ENCODE measurements at regions not wholly inside any gene's neighbourhood (a gene's known extent, or its start where the extent isn't known, plus 50 kb on each side); places are given as distances from the start of the nearest gene placed in this dataset.
"Not testable (repeated sequence)": the region's sequence is repeated elsewhere in the genome, so short reads cannot be mapped to it uniquely, and the experiment has no call there.

DNA sequence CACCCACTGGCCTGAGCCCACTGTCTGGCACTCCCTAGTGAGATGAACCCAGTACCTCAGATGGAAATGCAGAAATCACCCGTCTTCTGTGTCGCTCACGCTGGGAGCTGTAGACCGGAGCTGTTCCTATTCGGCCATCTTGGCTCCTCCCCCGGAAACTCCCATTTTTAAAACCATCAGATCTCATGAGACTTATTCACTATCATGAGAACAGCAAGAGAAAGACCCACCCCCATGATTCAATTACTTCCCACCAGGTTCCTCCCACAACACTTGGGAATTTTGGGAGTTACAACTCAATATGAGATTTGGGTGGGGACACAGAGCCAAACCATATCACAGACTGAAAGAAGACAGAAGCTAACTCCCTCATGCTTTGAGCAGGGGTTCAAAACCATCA is 134.5 kb downstream of the SLC39A8 start:
- DNase-seq (ENCODE audit: low spot score): not testable (repeated sequence)

DNA sequence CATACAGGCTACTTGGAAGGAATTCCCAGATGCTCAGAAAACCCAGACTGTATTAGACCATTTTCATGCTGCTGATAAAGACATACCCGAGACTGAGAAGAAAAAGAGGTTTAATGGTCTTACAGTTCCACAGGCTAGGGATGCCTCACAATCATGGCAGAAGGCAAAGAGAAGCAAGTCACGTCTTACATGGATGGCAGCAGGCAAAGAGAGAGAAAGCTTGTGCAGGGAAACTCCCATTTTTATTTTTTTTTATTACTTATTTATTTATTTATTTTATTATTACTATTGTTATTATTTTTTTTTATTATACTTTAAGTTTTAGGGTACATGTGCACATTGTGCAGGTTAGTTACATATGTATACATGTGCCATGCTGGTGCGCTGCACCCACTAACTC is 140.6 kb downstream of the SLC39A8 start:
- DNase-seq (ENCODE audit: low spot score): not testable (repeated sequence)

DNA sequence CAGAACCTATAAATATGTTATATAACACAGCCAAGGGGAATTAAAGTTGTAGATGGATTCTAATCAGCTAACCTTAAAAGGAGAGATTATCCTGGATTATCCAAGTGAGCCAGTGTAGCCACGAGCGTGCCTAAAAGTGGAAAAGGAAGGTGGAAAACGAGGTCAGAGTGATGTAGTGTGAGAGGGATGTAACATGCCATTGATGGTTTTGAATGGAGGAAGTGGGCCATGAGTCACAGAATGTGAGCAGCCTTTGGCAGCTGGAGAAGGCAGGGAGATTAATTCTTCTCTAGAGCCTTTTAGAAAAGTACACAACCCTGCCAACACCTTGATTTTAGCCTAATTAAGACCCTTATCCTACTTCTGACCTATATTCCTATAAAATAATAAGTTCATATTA is 149.1 kb downstream of the SLC39A8 start:
- DNase-seq (ENCODE audit: low spot score): peak; percentile 42

DNA sequence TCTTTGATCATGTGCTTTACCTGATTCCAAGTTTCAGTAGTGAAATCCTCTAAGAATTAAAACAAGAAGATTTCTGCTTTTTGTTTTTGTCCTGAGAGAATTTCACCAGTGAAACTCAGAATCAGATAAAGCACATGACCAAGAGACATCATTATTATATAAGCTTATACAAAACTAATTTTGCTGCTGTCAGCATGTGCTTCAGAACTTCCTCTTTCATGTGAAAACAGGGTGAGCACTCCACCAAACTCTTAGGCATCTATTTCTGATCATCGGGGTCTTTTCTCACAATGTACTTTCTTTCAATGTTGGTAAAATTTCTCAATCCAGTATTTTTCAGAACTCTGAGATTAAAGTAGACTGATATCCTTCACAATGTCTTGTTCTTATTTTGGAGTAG is 152.1 kb downstream of the SLC39A8 start:
- DNase-seq (ENCODE audit: low spot score): no peak

DNA sequence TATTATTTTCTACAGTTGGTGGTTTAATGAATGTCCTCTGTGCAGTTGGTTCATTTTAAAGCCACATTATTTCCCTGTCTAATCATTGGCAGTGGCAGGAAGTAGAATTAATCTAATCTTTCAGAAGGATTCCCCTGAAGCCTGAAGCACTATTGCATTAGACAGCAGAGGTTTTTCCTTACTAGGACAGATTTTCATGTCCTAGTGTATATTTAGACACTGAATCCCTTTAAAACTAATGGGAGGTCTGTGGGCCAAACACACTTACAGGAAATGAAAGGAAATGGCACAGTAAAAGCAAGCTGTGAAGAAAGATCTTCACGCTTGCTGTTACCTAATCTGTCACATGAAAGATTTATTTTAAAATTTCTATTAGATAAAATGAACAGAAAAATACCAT is 165.2 kb downstream of the SLC39A8 start:
- DNase-seq (ENCODE audit: low spot score): no peak

DNA sequence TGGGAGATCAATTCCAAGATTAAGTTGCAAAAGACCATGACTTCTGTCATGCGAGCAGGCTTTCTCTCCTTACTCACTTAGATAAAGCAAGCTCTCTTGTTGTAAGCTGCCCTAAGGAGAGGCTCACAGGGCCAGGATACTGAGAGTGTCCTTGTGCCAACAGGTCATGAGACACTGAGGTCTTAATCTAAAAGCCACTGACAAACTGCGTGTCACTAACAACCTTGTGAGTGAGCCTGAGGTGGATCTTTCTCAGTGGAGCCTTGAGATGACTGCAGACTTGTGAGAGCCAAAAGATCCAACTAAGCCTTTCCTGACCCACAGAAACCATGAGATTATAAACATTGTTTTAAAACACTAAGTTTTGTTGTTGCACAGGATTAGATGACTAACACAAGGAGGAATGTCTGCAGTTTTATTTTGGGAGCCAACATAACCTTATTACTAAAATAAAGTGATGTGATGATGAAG is 170.5 kb downstream of the SLC39A8 start:
- peak; percentile 64 for DNase-seq (ENCODE audit: low spot score)

DNA sequence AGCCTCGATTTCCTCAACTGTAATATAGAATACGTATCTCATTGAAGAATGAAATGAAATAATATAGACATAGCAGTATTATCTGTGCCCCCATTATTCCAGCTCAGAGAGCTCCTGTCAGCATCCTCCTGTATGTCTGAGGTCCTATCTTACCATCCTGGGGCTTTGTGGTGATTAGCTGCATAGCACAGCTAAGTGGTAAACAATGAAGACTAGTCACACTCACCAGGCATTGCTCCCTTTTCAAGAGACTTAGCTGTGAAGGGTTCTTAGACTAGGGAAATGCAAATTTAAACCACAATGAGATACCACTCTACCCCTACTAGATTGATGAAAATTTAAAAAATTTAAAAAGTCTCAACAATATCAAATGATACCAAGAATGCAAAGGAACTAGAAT is 172.9 kb downstream of the SLC39A8 start:
- no peak for DNase-seq (ENCODE audit: low spot score)

DNA sequence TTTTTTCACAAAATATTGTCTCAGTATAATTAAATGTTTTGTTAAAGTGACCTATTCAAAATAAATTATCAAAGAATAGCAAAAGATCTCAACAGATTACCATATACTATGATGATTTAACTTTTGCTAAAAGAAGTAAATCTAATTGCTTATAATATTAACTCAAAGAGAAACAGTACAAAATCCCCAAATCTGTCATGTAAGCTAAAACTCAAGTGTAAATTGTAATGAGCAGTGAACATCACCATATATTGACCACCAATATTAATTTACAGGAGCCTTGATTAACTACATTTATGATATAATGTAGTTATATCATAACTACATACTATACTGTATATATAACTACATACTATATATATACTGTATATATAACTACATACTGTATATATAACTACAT is 174.4 kb downstream of the SLC39A8 start:
- no peak for DNase-seq (ENCODE audit: low spot score)

DNA sequence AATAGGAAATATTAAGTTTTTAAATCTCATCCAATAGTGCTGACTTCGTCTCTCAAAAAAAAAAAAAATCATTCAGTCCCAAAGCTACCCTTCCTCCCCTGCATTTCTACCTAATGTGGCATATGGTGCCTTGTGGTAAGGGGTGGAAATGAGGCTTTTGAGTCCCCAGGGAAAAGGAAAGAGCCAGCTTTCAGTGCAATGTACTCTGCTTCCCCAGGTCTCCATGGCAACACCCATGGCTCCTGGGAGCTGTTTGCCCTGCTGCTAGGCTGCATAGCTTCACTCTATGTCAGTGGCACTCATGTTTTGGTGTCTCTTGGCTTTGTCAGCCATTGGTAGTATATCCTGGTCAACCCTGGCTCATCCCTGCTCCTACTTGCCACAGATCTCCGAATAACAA is 175.9 kb downstream of the SLC39A8 start:
- DNase-seq (ENCODE audit: low spot score): no peak

DNA sequence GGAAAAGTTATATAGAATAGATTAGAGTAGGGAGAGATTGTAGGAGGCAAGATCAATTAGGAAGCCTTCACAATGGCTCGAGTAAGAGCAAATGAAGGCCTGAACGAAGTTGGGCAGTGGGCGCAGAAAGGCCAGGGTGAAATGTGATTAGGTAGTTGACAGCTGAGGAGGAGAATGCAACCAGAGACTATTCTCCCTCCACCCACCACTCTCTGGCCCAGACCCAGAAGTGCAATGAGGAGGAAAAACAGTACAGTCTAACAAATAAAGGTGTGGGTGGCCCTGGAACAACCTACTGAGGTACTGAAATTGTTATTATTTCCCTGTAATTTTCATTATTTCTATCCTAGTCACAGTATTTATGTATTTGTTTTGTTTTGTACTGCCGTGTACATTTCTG is 176.7 kb downstream of the SLC39A8 start:
- DNase-seq (ENCODE audit: low spot score): no peak

DNA sequence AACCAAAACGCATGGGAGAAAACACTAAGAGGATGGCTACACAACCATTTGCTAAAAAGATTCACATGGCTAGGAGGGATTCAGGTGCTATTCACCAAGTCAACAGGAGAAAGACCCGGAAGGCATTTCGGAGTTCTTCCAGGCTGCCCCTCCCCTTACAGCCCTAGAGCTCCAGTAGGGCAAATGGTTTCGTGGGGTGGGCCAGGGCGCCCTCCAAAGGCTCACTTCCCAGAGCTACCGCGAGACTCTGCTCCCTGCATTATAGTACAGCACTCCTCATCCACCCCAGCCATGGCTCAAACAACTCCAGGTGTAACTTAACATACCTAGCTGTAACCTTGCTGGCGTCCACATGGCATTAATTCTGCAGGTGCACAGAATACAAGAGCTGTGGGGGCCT is 179.7 kb downstream of the SLC39A8 start:
- DNase-seq (ENCODE audit: low spot score): no peak

DNA sequence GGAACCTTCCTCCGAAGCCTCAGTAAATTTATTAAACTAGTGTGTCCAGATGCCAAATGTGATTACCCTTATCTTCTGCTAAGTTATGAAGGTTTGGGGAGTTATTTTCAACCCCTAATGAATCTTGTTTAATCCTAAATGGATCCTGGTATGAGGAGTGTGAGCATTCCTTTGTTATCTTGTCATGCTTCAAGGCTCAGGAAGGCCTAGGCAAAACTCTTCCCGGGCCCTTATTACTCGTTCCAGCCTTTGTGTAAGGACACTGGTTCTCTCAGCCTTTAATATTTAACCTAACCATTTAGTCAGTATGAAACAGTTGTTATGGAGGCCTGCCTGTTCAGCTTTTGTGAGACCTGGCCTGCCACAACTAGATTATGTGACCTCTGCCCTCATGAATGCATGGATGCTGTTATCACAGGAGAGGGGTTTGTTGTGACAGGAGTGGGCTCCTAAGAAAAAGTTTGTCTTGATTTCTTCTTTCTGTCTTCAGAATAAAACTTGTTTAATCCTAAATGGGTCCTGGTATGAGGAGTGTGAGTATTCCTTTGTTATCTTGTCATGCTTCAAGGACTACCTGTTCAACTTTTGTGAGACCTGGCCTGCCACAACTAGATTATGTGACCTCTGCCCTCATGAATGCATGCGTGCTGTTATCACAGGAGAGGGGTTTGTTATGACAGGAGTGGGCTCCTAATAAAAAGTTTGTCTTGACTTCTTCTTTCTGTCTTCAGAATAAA is 181.7 kb downstream of the SLC39A8 start:
- DNase-seq (ENCODE audit: low spot score): no peak

DNA sequence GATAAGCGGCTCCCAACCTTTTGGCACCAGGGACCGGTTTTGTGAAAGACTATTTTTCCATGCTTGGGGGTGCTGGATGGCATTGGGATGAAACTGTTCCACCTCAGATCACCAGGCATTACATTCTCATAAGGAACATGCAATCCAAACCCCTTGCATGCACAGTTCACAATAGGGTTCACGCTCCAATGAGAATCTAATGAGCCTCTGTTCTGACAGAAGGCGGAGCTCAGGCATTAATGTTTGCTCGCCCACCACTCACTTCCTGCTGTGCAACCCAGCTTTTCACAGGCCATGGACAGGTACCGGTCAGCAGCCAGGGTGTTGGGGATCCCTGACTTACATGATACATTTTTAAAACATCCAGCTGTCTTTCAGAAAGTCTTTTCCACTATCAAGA is 187.3 kb downstream of the SLC39A8 start:
- no peak for DNase-seq (ENCODE audit: low spot score)

DNA sequence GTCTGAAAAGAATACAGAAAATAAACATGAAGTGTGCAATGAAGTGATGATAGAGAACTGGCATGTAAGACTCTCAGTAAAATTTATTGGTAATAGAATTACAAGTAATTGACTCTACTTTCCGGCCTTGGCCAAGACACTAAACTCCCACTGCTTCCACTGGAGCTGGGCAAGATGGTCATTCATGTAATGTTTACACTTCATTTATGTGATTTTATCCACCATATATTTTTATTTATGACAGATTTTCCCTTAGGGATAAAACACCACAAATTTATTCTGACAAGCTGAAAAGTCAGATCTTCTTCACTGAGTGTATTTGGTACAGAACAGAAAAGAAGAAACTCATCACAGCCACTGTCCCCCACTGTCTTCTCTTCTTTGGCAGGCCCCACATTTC is 191.9 kb downstream of the SLC39A8 start:
- DNase-seq (ENCODE audit: low spot score): no peak

DNA sequence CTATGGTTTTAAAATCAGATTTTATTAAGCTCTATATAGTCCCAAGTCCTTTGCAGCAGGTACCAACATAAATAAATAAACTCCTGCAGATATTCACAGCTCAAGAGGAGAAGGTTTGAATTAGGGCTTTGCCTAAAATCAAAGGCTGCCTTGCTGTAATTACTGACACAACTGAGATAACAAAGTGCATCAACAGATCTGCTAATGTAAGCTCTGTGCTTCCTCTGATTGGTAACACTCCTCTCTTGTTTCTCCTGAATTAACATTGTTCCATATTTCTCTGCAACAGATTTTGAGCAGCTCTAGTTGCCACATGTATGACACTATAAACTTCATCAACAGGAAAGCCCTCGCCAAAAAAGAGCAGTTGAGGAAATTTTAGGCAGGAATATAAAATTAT is 193.6 kb downstream of the SLC39A8 start:
- no peak for DNase-seq (ENCODE audit: low spot score)

DNA sequence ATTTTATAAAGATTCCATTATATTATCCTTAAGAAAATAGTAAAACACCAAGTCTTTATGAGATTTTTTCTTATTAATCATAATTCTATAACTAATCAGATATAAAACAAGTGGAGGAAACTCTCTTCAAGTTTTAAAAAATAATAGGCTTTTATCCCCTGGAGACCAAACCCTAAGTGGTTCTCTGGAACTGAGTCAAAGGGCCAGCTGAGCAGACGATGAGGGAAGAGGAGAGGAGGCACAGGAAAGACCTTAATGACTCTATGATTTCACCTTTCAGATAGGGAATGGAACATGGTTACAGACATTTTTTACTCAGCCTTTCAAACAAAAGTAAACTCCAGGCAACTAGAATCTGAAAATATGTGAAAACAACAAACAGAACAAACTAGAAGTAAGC is 201.8 kb downstream of the SLC39A8 start:
- DNase-seq (ENCODE audit: low spot score): no peak

DNA sequence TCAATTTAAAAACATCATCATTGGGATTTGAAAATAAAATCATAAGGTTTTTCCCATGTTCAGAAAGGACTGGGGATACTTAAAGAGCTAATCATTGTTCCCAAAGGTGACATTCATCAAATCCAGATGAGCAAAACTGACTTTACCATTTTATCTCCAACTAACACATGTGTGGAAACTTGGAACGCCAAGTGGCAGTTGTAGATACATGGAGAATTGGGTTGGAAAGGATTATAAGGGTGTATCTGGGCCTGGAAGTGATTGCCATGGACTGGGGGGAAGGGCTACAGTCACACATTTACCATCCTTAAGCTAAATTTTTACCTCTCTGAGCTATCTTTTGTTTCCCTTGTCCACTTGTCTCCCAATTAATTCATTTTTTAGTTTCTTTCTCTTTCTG is 203.4 kb downstream of the SLC39A8 start:
- no peak for DNase-seq (ENCODE audit: low spot score)

DNA sequence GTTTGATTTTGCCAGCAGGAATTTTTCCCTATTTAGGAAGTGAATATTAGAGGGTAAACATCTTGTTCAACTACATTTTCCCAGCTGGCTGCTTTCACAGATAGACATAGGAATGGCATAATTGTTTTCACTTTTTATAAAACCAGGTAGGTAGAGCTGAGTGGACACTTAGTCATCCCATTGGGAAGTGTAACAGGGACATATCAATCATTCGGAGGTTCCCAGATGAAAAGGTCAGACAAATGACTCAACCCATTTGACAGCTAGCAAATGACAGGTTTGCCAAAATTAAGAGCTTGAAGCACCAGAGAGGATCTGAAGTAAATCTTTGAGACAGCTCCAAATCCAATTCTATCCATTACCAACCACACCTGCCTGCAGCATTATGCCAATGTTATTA is 205.3 kb downstream of the SLC39A8 start:
- peak; percentile 55 for DNase-seq (ENCODE audit: low spot score)

DNA sequence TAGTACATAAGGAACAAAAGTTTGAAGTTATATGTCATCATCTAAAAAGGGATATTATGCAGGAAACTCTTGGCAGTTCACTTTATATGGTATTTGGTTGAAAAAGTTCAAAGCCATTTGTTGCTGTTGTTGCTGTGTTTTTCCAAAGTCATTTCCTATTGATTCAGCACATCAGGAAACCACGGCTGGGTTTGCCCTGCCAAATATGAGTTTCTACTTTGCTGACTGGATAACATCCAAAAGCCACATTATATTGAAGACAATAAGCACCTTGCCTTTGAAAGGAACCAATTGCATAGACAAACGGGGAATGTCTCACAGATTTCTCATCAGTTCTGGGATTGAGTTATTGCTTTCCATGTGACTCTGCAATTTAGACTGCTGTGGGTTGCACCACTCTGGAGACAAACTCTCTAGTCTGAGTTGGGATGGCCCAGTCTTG is 206.1 kb downstream of the SLC39A8 start:
- DNase-seq (ENCODE audit: low spot score): peak; percentile 82

DNA sequence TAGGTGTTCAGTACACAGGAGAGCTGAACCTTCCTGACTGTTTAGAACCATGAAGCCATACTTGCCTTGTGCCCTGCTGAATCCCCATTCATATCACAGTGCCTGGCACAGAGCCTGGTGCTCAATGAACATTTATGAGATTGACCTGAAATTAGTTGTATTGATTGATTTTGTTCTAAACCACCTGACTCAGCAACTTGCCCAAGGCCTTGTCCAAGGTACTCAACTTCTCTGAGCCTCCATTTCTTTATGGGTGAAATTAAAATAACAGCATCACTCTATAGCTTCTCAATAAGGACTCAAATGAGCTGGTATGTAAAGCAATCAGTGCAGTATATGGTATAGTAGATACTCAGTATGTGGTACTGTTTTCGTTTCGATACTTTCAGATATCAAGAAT is 208.1 kb downstream of the SLC39A8 start:
- DNase-seq (ENCODE audit: low spot score): no peak

DNA sequence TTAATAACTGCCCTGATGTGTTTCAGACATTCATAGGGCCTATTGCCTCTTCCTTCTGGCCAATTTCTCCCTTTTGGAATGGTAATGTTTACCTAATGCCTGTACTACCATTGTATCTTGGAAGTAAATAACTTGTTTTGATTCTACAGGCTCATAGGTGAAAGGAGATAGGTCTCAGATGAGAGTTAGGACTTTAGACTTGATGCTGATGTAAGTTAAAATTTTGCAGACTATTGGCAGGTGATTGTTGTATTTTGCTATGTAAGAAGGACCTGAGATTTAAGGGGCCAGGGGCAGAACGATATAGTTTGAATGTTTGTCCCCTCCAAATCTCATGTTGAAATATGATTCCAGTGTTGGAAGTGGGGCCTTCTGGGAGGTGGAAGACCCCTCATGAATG is 215.5 kb downstream of the SLC39A8 start:
- DNase-seq (ENCODE audit: low spot score): no peak

Data from A172 (cell line).